ENCODE measurements at regions not wholly inside any gene's neighbourhood (a gene's known extent, or its start where the extent isn't known, plus 50 kb on each side); places are given as distances from the start of the nearest gene placed in this dataset.

DNA sequence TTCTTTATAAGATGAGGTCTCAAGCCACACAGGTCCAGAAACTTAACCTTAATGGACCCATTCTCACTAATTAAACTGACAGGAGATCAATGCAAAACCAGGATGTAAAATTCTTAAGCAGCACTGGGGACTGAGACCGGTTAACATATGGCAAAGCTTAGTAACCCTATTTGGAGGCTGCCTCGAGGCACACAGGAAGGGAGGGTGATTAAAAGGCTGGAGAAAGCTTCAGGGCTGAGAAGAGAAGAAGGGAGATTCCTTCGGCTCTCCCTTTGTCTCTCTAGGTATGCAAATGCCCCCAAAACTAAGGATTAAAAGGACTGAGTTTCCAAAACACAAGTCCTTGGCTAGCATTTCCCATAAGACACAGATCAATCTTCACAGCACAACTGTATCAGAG is 120.8 kb upstream of the DSCAM start:
- TF ChIP-seq, protein P1, sequence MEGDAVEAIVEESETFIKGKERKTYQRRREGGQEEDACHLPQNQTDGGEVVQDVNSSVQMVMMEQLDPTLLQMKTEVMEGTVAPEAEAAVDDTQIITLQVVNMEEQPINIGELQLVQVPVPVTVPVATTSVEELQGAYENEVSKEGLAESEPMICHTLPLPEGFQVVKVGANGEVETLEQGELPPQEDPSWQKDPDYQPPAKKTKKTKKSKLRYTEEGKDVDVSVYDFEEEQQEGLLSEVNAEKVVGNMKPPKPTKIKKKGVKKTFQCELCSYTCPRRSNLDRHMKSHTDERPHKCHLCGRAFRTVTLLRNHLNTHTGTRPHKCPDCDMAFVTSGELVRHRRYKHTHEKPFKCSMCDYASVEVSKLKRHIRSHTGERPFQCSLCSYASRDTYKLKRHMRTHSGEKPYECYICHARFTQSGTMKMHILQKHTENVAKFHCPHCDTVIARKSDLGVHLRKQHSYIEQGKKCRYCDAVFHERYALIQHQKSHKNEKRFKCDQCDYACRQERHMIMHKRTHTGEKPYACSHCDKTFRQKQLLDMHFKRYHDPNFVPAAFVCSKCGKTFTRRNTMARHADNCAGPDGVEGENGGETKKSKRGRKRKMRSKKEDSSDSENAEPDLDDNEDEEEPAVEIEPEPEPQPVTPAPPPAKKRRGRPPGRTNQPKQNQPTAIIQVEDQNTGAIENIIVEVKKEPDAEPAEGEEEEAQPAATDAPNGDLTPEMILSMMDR (IDR thresholded peaks at IDR 0.05; ENCODE audit: low read depth, low read length): no peak
- ChIA-PET CTCF (no interaction called here), POLR2A (no interaction called here)
- no peak for DNase-seq (ENCODE audit: low read depth, low spot score)
- Histone ChIP-seq H3K9me3 (ENCODE audit: control insufficient read depth, insufficient read depth, low read length) (peaks cover 25% of the 10 kb centered on the region; the same call in 1 of the 2 replicates), H3K27me3 (ENCODE audit: control insufficient read depth, insufficient read depth, low read length) (no peaks in the 10 kb centered on the region), H3K27ac (ENCODE audit: low read depth, low read length) (no peak overlapping the region), H3K4me3 (ENCODE audit: low read depth, low read length) (no peak overlapping the region)

DNA sequence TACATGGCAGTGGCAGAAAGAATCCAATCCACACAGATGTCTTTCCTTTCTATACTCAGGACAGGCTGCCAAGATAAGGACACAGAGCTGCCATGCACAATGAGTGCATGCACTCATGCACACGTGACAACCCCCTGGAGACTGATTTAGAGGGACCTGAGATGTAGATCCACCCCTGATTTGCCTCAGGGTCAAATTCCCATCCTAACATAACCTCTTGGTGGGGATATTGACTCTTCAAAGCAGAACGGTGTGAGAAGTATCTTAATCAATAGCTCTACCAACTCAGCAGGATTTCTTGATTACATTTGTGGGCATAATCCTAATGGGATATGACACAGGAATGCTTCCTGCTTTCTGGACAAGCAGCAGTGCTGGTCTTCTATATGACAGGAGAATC is 125.2 kb upstream of the DSCAM start:
- H3K27ac ChIP-seq (ENCODE audit: low read depth, low read length): no peak overlapping the region
- CTCF ChIA-PET: no interaction called here
- peaks cover 24% of the 10 kb centered on the region; the same call in 1 of the 2 replicates for H3K9me3 ChIP-seq (ENCODE audit: control insufficient read depth, insufficient read depth, low read length)
- no peaks in the 10 kb centered on the region for H3K27me3 ChIP-seq (ENCODE audit: control insufficient read depth, insufficient read depth, low read length)
- no peak overlapping the region for H3K4me3 ChIP-seq (ENCODE audit: low read depth, low read length)
- POLR2A ChIA-PET: no interaction called here
- TF ChIP-seq, protein P1 (IDR thresholded peaks at IDR 0.05; ENCODE audit: low read depth, low read length): no peak
- DNase-seq (ENCODE audit: low read depth, low spot score): no peak

GRCh38 chr21:40976198-40977109 is 129.5 kb upstream of the DSCAM start:
- H3K9me3 ChIP-seq (ENCODE audit: control insufficient read depth, insufficient read depth, low read length): peaks cover 19% of the 10 kb centered on the region; the same call in 1 of the 2 replicates
- no peak for DNase-seq (ENCODE audit: low read depth, low spot score)
- no peaks in the 10 kb centered on the region for H3K27me3 ChIP-seq (ENCODE audit: control insufficient read depth, insufficient read depth, low read length)
- no peak overlapping the region for H3K4me3 ChIP-seq (ENCODE audit: low read depth, low read length)
- ChIA-PET POLR2A (no interaction called here), CTCF (no interaction called here)
- TF ChIP-seq, protein P1 (IDR thresholded peaks at IDR 0.05; ENCODE audit: low read depth, low read length): no peak
- H3K27ac ChIP-seq (ENCODE audit: low read depth, low read length): no peak overlapping the region

DNA sequence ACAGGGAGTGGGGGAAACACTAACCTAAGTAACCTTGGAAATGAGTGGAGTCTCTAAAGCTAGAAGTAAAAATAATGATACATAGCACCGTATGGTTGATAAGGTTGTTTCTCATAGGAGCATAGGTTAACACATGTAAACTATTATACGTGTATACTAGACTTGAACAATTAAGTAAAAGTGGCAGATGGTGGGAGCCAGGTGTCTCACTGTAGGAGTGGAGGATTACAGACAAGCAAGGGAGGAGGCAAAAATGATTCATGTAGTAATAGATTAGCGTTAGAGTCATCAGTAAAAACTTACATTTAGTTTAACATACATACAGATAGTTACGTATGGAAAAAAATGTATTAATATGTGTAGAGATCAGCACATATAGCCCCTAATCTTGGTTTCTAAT is 138.4 kb upstream of the DSCAM start:
- TF ChIP-seq, protein P1 (IDR thresholded peaks at IDR 0.05; ENCODE audit: low read depth, low read length): no peak
- Histone ChIP-seq H3K4me3 (ENCODE audit: low read depth, low read length) (no peak overlapping the region), H3K27ac (ENCODE audit: low read depth, low read length) (no peak overlapping the region), H3K27me3 (ENCODE audit: control insufficient read depth, insufficient read depth, low read length) (no peaks in the 10 kb centered on the region), H3K9me3 (ENCODE audit: control insufficient read depth, insufficient read depth, low read length) (peaks cover 13% of the 10 kb centered on the region)
- no peak for DNase-seq (ENCODE audit: low read depth, low spot score)
- ChIA-PET POLR2A (no interaction called here), CTCF (no interaction called here)

- ChIA-PET POLR2A (no interaction called here), CTCF (no interaction called here)
- Histone ChIP-seq H3K27ac (ENCODE audit: low read depth, low read length) (no peak overlapping the region), H3K4me3 (ENCODE audit: low read depth, low read length) (no peak overlapping the region), H3K9me3 (ENCODE audit: control insufficient read depth, insufficient read depth, low read length) (peaks cover 40% of the 10 kb centered on the region), H3K27me3 (ENCODE audit: control insufficient read depth, insufficient read depth, low read length) (no peaks in the 10 kb centered on the region)
- TF ChIP-seq, protein P1 (IDR thresholded peaks at IDR 0.05; ENCODE audit: low read depth, low read length): no peak
- DNase-seq (ENCODE audit: low read depth, low spot score): no peak
Measured at GRCh38 chr21:40990366-40990765, 143.4 kb upstream of the DSCAM start.
